Suprapubic skin (tissue), 4 donors: ENCODE measurements at regions not wholly inside any gene's neighbourhood (a gene's known extent, or its start where the extent isn't known, plus 50 kb on each side); places are given as distances from the start of the nearest gene placed in this dataset.

Experiments used
- EP300 ChIP-seq: sonication (generic); formaldehyde crosslinking; IDR thresholded peaks from one replicate; pipeline ENCODE4 v1.6.1; 2017; ENCODE audit warnings: antibody characterized with exemption
- POLR2A ChIP-seq, 2 donors: fragments of 450-650 bp; IDR thresholded peaks; one replicate each; pipeline ENCODE4 v1.6.1; 2017; ENCODE audit warnings: antibody characterized with exemption in 2 of 2, mild to moderate bottlenecking in 2 of 2, moderate library complexity in 2 of 2
- POLR2AphosphoS5 ChIP-seq, 3 donors: sonication (generic); formaldehyde crosslinking; IDR thresholded peaks; one replicate each; pipeline ENCODE4 v1.6.1; 2017; ENCODE audit warnings: antibody characterized with exemption in 3 of 3
- TF ChIP-seq, protein P1 (sequence below), 2 donors: fragments of 200-600 bp in 1 of 2; fragments of 450-650 bp in 1 of 2; sonication (generic) in 1 of 2; IDR thresholded peaks; one replicate each; pipeline ENCODE4 v1.5.1; 2016 to 2019; ENCODE audit warnings: antibody characterized with exemption in 2 of 2, mild to moderate bottlenecking in 1 of 2, moderate library complexity in 1 of 2

DNA sequence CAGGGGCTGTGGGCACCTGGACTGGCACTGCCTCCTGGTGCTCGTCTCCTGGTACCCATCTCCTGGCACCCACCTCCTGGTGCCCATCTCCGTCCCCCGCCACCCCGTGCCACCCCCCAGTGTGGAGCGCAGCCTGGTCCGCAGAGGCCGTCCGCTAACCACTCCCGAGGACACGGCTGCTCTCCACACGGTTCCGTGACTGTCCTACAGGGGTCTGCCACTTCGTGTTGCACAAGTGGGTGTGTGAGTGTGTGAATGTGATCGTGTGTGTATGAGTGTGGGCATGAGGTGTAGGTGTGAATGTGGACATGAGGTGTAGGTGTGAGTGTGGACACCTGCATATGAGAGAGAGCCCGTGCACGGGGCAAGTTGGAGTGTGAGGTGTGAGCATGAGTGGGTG lies 119.4 kb upstream of the HS6ST1 start:
- TF ChIP-seq, protein P1, sequence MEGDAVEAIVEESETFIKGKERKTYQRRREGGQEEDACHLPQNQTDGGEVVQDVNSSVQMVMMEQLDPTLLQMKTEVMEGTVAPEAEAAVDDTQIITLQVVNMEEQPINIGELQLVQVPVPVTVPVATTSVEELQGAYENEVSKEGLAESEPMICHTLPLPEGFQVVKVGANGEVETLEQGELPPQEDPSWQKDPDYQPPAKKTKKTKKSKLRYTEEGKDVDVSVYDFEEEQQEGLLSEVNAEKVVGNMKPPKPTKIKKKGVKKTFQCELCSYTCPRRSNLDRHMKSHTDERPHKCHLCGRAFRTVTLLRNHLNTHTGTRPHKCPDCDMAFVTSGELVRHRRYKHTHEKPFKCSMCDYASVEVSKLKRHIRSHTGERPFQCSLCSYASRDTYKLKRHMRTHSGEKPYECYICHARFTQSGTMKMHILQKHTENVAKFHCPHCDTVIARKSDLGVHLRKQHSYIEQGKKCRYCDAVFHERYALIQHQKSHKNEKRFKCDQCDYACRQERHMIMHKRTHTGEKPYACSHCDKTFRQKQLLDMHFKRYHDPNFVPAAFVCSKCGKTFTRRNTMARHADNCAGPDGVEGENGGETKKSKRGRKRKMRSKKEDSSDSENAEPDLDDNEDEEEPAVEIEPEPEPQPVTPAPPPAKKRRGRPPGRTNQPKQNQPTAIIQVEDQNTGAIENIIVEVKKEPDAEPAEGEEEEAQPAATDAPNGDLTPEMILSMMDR (IDR thresholded peaks at IDR 0.05): no peak
- no peak for TF ChIP-seq POLR2A (IDR thresholded peaks at IDR 0.05)
- TF ChIP-seq POLR2AphosphoS5 (IDR thresholded peaks at IDR 0.05): no peak
- no peak for TF ChIP-seq EP300
